Fibroblast of mammary gland (primary cell): ENCODE measurements at regions not wholly inside any gene's neighbourhood (a gene's known extent, or its start where the extent isn't known, plus 50 kb on each side); places are given as distances from the start of the nearest gene placed in this dataset.

ENCODE experiments used
- DNase-seq: peaks from one replicate; pipeline ENCODE4 v3.0.0-alpha.2; 2010; ENCODE audit warnings: low read depth
- H3K4me3 ChIP-seq: 2 replicates; pipeline ENCODE4 v1.5.1; 2011; ENCODE audit warnings: low read depth, mild to moderate bottlenecking, low read length, moderate library complexity; ENCODE audit not compliant: control insufficient read depth
- TF ChIP-seq, protein P1 (sequence below): conservative IDR thresholded peaks from 2 replicates; pipeline ENCODE4 v1.5.1; 2011; ENCODE audit warnings: low read depth, low read length, inconsistent platforms; ENCODE audit not compliant: control insufficient read depth, insufficient read depth

- no peak for DNase-seq
- H3K4me3 ChIP-seq = no peak overlapping the region
- TF ChIP-seq, protein P1, sequence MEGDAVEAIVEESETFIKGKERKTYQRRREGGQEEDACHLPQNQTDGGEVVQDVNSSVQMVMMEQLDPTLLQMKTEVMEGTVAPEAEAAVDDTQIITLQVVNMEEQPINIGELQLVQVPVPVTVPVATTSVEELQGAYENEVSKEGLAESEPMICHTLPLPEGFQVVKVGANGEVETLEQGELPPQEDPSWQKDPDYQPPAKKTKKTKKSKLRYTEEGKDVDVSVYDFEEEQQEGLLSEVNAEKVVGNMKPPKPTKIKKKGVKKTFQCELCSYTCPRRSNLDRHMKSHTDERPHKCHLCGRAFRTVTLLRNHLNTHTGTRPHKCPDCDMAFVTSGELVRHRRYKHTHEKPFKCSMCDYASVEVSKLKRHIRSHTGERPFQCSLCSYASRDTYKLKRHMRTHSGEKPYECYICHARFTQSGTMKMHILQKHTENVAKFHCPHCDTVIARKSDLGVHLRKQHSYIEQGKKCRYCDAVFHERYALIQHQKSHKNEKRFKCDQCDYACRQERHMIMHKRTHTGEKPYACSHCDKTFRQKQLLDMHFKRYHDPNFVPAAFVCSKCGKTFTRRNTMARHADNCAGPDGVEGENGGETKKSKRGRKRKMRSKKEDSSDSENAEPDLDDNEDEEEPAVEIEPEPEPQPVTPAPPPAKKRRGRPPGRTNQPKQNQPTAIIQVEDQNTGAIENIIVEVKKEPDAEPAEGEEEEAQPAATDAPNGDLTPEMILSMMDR = no peak
Measured at GRCh38 chr20:7348253-7348652, 580.8 kb downstream of the BMP2 start.

DNA sequence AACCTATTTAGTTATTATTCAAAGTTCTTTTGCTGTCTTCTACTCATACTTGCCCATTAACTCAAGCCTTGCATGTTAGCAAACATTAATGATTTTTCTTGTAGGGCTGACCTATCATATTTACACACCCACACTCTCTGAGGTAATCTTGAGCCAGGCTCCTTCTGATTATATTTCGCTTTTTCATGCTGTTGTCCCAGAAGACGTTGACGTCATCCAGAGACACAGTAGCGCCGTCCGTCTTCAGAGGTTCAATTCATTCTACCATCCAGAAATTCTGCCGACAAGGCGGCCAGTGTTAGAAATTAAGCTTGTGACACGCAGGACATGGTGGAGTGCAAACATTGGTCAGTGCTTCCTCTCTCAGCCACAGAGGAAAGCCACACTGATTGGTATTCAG is 584.7 kb downstream of the BMP2 start:
- DNase-seq = no peak
- no peak overlapping the region for H3K4me3 ChIP-seq
- TF ChIP-seq, protein P1 = no peak

- no peak for DNase-seq
- TF ChIP-seq, protein P1 = no peak
- H3K4me3 ChIP-seq = no peak overlapping the region
Measured at GRCh38 chr20:7355051-7355450, 585.2 kb downstream of the HAO1 start.

DNA sequence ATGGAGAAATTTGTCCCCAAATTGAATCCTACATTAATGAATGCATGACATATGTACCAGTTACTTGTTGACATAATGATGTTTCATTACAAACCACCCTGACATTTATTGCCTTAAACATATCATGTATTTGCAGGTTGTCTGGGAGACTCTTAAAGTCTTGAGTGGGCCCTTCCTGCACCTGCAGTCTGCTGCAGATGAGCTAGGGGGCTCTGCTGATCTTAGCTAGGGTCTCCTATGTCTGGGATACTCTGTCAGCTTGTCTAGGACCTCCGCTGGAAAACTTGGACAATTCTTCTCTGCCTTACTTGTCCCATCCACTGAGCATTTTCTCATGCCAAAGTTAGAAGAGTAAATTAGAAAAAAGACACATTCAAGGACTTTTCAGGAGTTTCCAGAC is 581.6 kb downstream of the HAO1 start:
- TF ChIP-seq, protein P1 = no peak
- no peak for DNase-seq
- no peak overlapping the region for H3K4me3 ChIP-seq

DNA sequence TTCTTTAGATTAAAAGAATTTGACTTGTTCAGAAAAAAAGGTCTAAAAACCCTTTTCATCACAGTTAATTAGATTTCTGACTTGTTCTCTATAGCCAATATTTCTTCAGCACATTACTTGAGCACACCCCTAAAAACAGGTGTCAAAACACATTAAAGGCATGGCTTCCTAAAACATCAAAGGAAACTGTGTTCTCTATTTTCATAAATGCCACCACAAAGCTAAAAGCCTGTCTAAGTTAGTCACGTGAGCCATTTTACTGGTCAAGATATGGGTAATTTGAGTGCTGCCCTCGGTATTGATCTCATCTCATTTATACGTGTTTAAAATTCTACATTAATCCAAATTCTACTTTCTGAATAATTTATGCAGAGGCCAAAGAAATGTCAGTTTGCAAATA is 580.5 kb downstream of the HAO1 start:
- DNase-seq = no peak
- TF ChIP-seq, protein P1 = no peak

GRCh38 chr20:7361321-7361720 is 578.9 kb downstream of the HAO1 start:
- TF ChIP-seq, protein P1 = no peak
- DNase-seq = no peak
- no peak overlapping the region for H3K4me3 ChIP-seq

More for the DNA sequence above, 580.5 kb downstream of the HAO1 start:
- no peak overlapping the region for H3K4me3 ChIP-seq

DNA sequence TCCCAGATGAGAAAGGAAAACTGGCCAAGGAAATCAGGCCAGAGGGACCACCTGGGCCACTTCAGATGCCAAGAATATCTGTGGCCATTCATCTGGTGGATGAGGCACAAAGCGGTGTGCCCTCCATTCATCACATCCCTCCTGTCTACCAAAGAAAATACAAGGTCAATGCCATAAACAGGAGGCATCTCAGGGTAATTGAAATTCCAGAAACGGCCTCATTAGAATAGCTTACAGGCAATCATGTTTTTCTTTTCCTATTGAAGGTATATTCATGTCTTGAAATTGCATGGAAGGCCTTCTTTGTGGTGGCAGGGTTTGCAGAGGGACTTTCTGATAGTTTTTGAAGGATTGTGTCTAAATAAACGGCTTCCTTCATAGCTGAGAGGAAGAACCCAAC is 578.3 kb downstream of the HAO1 start:
- TF ChIP-seq, protein P1 = no peak

More for the DNA sequence above, 578.3 kb downstream of the HAO1 start:
- no peak overlapping the region for H3K4me3 ChIP-seq
- DNase-seq = no peak
